Sigmoid colon (tissue), 6 donors: ENCODE measurements at regions not wholly inside any gene's neighbourhood (a gene's known extent, or its start where the extent isn't known, plus 50 kb on each side); places are given as distances from the start of the nearest gene placed in this dataset.

Experiments used
- DNase-seq: peaks from one replicate; pipeline ENCODE4 v3.0.0-alpha.2; 2019
- H3K27ac ChIP-seq, 4 donors: fragments of 200-600 bp; sonication (generic); one replicate each; pipeline ENCODE4 v1.5.1; 2016 to 2019; ENCODE audit warnings: mild to moderate bottlenecking in 1 of 4
- H3K27me3 ChIP-seq, 3 donors: fragments of 200-600 bp; sonication (generic); one replicate each; pipeline ENCODE4 v1.5.1; 2019; ENCODE audit warnings: mild to moderate bottlenecking in 1 of 3
- H3K36me3 ChIP-seq, 4 donors: fragments of 200-600 bp; sonication (generic); one replicate each; pipeline ENCODE4 v1.5.1; 2016 to 2019
- H3K4me1 ChIP-seq, 4 donors: fragments of 200-600 bp; sonication (generic); one replicate each; pipeline ENCODE4 v1.5.1; 2017 to 2019
- H3K4me3 ChIP-seq, 4 donors: fragments of 200-600 bp; sonication (generic); one replicate each; pipeline ENCODE4 v1.5.1; 2017 to 2019; ENCODE audit warnings: mild to moderate bottlenecking in 2 of 4, moderate library complexity in 1 of 4
- H3K9me3 ChIP-seq, 4 donors: fragments of 200-600 bp in 3 of 4; sonication (generic) in 3 of 4; one replicate each; pipeline versions ENCODE4 v1.5.1 to v1.6.1; 2013 to 2019
- EP300 ChIP-seq, 4 donors: sonication (generic); formaldehyde crosslinking; IDR thresholded peaks; one replicate each; pipeline ENCODE4 v1.6.1; 2017; ENCODE audit warnings: antibody characterized with exemption in 4 of 4
- POLR2A ChIP-seq, 2 donors: fragments of 450-650 bp; IDR thresholded peaks; one replicate each; pipeline ENCODE4 v1.6.1; 2016; ENCODE audit warnings: antibody characterized with exemption in 2 of 2, mild to moderate bottlenecking in 2 of 2, moderate library complexity in 2 of 2
- POLR2AphosphoS5 ChIP-seq, 4 donors: sonication (generic); formaldehyde crosslinking; IDR thresholded peaks; one replicate each; pipeline ENCODE4 v1.6.1; 2017; ENCODE audit warnings: antibody characterized with exemption in 4 of 4
- WGBS, 2 donors: extraction: QIAGEN DNeasy Blood & Tissue Kit; methylation state at CpG; one replicate each; pipeline ENCODE4 v1.1.7; 2013; 5-methylcytosine and 5-hydroxymethylcytosine counted together
- intact Hi-C: fragments of 100-400 bp; cut with DNase I; formaldehyde crosslinking; loops from one replicate; pipeline ENCODE4 v1.15.1; 2023
- TF ChIP-seq, protein P1 (sequence below), 4 experiments: fragments of 450-650 bp in 3 of 4; fragments of 200-600 bp in 1 of 4; IDR thresholded peaks; one replicate each; pipeline ENCODE4 v1.5.1; 2016 to 2019; ENCODE audit warnings: antibody characterized with exemption in 4 of 4, mild to moderate bottlenecking in 3 of 4, moderate library complexity in 2 of 4
- donor health status: healthy with polysubstance abuse.
- donor health status: healthy.

- Histone ChIP-seq H3K27ac (no peak overlapping the region), H3K4me1 (no peaks in the 10 kb centered on the region), H3K9me3 (no peaks in the 10 kb centered on the region), H3K27me3 (no peaks in the 10 kb centered on the region), H3K36me3 (no peaks in the 10 kb centered on the region), H3K4me3 (no peak overlapping the region)
- intact Hi-C loops, result no loop called here
- TF ChIP-seq, protein P1, sequence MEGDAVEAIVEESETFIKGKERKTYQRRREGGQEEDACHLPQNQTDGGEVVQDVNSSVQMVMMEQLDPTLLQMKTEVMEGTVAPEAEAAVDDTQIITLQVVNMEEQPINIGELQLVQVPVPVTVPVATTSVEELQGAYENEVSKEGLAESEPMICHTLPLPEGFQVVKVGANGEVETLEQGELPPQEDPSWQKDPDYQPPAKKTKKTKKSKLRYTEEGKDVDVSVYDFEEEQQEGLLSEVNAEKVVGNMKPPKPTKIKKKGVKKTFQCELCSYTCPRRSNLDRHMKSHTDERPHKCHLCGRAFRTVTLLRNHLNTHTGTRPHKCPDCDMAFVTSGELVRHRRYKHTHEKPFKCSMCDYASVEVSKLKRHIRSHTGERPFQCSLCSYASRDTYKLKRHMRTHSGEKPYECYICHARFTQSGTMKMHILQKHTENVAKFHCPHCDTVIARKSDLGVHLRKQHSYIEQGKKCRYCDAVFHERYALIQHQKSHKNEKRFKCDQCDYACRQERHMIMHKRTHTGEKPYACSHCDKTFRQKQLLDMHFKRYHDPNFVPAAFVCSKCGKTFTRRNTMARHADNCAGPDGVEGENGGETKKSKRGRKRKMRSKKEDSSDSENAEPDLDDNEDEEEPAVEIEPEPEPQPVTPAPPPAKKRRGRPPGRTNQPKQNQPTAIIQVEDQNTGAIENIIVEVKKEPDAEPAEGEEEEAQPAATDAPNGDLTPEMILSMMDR (IDR thresholded peaks at IDR 0.05), result no peak
- TF ChIP-seq EP300 (IDR thresholded peaks at IDR 0.05) (no peak), POLR2AphosphoS5 (IDR thresholded peaks at IDR 0.05) (no peak)
- no peak for DNase-seq
Observed at GRCh38 chr3:147572970-147573340, 163.8 kb downstream of the ZIC1 start.

GRCh38 chr3:147574621-147575020 is 165.5 kb downstream of the ZIC1 start:
- intact Hi-C loops, result no loop called here
- Histone ChIP-seq H3K4me1 (no peaks in the 10 kb centered on the region), H3K9me3 (no peaks in the 10 kb centered on the region), H3K27ac (no peak overlapping the region), H3K4me3 (no peak overlapping the region), H3K27me3 (no peaks in the 10 kb centered on the region), H3K36me3 (no peaks in the 10 kb centered on the region)
- TF ChIP-seq EP300 (IDR thresholded peaks at IDR 0.05), result no peak
- TF ChIP-seq, protein P1 (IDR thresholded peaks at IDR 0.05), result no peak
- no peak for TF ChIP-seq POLR2AphosphoS5 (IDR thresholded peaks at IDR 0.05)
- TF ChIP-seq POLR2A (IDR thresholded peaks at IDR 0.05), result no peak
- 3 to 32% methylated on average over 1 of the region's 1 CpG for WGBS, 2 donors
- no peak for DNase-seq

GRCh38 chr3:147575391-147575790 is 166.2 kb downstream of the ZIC1 start:
- WGBS, 2 donors, result 66 to 77% methylated on average over 2 of the region's 2 CpGs
- intact Hi-C loops, result no loop called here
- Histone ChIP-seq H3K4me3 (no peak overlapping the region), H3K27ac (no peak overlapping the region), H3K9me3 (no peaks in the 10 kb centered on the region), H3K27me3 (no peaks in the 10 kb centered on the region), H3K4me1 (no peaks in the 10 kb centered on the region), H3K36me3 (no peaks in the 10 kb centered on the region)
- TF ChIP-seq, protein P1 (IDR thresholded peaks at IDR 0.05), result no peak
- TF ChIP-seq POLR2A (IDR thresholded peaks at IDR 0.05) (no peak), POLR2AphosphoS5 (IDR thresholded peaks at IDR 0.05) (no peak), EP300 (IDR thresholded peaks at IDR 0.05) (no peak)
- no peak for DNase-seq

GRCh38 chr3:147582642-147583041 is 173.5 kb downstream of the ZIC1 start:
- no peaks in the 10 kb centered on the region for H3K36me3 ChIP-seq
- intact Hi-C loops, result no loop called here
- H3K27me3 ChIP-seq, result no peaks in the 10 kb centered on the region
- no peak overlapping the region for H3K27ac ChIP-seq
- no peaks in the 10 kb centered on the region for H3K9me3 ChIP-seq
- no peaks in the 10 kb centered on the region for H3K4me1 ChIP-seq
- H3K4me3 ChIP-seq, result no peak overlapping the region
- no peak for DNase-seq
- TF ChIP-seq, protein P1 (IDR thresholded peaks at IDR 0.05), result no peak
- TF ChIP-seq POLR2AphosphoS5 (IDR thresholded peaks at IDR 0.05), result no peak
- no peak for TF ChIP-seq EP300 (IDR thresholded peaks at IDR 0.05)
- TF ChIP-seq POLR2A (IDR thresholded peaks at IDR 0.05), result no peak

GRCh38 chr3:147589016-147589415 is 179.9 kb downstream of the ZIC1 start:
- H3K4me3 ChIP-seq, result no peak overlapping the region
- 91 to 92% methylated on average over 2 of the region's 2 CpGs for WGBS, 2 donors
- no peaks in the 10 kb centered on the region for H3K27me3 ChIP-seq
- no peaks in the 10 kb centered on the region for H3K9me3 ChIP-seq
- intact Hi-C loops, result no loop called here
- no peaks in the 10 kb centered on the region for H3K36me3 ChIP-seq
- TF ChIP-seq POLR2AphosphoS5 (IDR thresholded peaks at IDR 0.05), result no peak
- TF ChIP-seq, protein P1 (IDR thresholded peaks at IDR 0.05), result no peak
- no peak for TF ChIP-seq POLR2A (IDR thresholded peaks at IDR 0.05)
- no peak for TF ChIP-seq EP300 (IDR thresholded peaks at IDR 0.05)
- H3K4me1 ChIP-seq, result no peaks in the 10 kb centered on the region
- DNase-seq, result no peak
- H3K27ac ChIP-seq, result no peak overlapping the region
